ENCODE measurements at regions not wholly inside any gene's neighbourhood (a gene's known extent, or its start where the extent isn't known, plus 50 kb on each side); places are given as distances from the start of the nearest gene placed in this dataset.

GRCh38 chr20:40521962-40522361 is 167.1 kb downstream of the MAFB start:
- TF ChIP-seq, protein P1, sequence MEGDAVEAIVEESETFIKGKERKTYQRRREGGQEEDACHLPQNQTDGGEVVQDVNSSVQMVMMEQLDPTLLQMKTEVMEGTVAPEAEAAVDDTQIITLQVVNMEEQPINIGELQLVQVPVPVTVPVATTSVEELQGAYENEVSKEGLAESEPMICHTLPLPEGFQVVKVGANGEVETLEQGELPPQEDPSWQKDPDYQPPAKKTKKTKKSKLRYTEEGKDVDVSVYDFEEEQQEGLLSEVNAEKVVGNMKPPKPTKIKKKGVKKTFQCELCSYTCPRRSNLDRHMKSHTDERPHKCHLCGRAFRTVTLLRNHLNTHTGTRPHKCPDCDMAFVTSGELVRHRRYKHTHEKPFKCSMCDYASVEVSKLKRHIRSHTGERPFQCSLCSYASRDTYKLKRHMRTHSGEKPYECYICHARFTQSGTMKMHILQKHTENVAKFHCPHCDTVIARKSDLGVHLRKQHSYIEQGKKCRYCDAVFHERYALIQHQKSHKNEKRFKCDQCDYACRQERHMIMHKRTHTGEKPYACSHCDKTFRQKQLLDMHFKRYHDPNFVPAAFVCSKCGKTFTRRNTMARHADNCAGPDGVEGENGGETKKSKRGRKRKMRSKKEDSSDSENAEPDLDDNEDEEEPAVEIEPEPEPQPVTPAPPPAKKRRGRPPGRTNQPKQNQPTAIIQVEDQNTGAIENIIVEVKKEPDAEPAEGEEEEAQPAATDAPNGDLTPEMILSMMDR (IDR thresholded peaks at IDR 0.05; ENCODE audit: extremely low read depth in 1 of 2, insufficient read depth in 1 of 2, low read depth in 1 of 2, low read length in 2 of 2), result no peak
- TF ChIP-seq POLR2A (IDR thresholded peaks at IDR 0.05; ENCODE audit: low read depth, low read length) (no peak), MYC (IDR thresholded peaks at IDR 0.05; ENCODE audit: low read depth, low read length) (no peak), POLR2AphosphoS5 (IDR thresholded peaks at IDR 0.05; ENCODE audit: insufficient read depth, low read depth, low read length) (no peak), EZH2 (IDR thresholded peaks at IDR 0.05; ENCODE audit: borderline replicate concordance, low read depth, low read length, severe bottlenecking) (no peak)
